ENCODE measurements at regions not wholly inside any gene's neighbourhood (a gene's known extent, or its start where the extent isn't known, plus 50 kb on each side); places are given as distances from the start of the nearest gene placed in this dataset.

DNA sequence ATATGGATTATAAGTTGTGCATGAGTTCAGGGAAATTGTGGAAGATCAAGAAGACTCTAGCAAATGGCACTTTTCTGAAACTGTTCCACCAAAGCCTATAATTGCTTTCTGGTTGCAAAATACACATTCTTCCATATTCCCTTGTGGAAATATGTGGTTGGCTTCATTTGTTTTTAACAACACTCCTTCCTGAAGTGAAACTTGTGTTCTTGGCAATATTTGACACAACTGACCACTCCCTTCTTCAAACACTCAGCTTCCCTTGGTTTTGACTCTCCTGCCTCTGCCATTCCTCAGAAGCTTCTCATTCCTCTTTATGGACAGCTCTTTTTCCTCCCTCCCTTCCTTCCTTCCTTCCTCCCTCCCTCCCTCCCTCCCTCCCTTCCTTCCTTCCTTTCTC lies 192.3 kb downstream of the PMAIP1 start:
- Histone ChIP-seq H3K4me1 (ENCODE audit: control insufficient read depth in 1 of 2, low read depth in 2 of 2) (no peaks in the 10 kb centered on the region), H3K4me3 (no peak overlapping the region), H3K27me3 (replicated peaks; ENCODE audit: insufficient read depth) (no peaks in the 10 kb centered on the region), H3K36me3 (no peaks in the 10 kb centered on the region), H3K27ac (no peak overlapping the region), H3K9me3 (no peaks in the 10 kb centered on the region)
- TF ChIP-seq, protein P1, sequence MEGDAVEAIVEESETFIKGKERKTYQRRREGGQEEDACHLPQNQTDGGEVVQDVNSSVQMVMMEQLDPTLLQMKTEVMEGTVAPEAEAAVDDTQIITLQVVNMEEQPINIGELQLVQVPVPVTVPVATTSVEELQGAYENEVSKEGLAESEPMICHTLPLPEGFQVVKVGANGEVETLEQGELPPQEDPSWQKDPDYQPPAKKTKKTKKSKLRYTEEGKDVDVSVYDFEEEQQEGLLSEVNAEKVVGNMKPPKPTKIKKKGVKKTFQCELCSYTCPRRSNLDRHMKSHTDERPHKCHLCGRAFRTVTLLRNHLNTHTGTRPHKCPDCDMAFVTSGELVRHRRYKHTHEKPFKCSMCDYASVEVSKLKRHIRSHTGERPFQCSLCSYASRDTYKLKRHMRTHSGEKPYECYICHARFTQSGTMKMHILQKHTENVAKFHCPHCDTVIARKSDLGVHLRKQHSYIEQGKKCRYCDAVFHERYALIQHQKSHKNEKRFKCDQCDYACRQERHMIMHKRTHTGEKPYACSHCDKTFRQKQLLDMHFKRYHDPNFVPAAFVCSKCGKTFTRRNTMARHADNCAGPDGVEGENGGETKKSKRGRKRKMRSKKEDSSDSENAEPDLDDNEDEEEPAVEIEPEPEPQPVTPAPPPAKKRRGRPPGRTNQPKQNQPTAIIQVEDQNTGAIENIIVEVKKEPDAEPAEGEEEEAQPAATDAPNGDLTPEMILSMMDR (IDR thresholded peaks at IDR 0.05) = no peak
- DNase-seq (ENCODE audit: low spot score) (no peak), ATAC-seq (ENCODE audit: insufficient number of reproducible peaks, low FRiP score, low read depth) (no peak)

DNA sequence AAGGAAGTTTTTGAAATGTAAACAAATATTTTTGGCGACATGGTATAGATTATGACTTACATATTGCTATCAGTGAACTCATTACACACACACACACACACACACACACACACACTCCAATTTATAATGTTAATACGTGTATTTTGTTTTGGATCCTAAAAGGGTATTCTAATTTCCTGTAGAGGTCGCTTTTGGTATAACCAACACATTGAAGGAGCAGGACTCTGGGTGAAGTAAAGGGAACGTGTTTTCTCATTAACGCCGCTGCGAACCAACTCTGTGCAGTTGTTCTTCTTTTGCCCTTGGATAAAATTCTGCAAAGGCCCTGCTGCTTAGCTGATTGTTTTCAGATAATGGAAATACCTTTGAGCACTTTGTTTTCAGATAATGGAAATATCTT lies 190.4 kb downstream of the PMAIP1 start:
- Histone ChIP-seq H3K4me1 (ENCODE audit: control insufficient read depth in 1 of 2, low read depth in 2 of 2) (no peaks in the 10 kb centered on the region), H3K27ac (no peak overlapping the region), H3K27me3 (replicated peaks; ENCODE audit: insufficient read depth) (no peaks in the 10 kb centered on the region), H3K36me3 (no peaks in the 10 kb centered on the region), H3K4me3 (no peak overlapping the region), H3K9me3 (no peaks in the 10 kb centered on the region)
- TF ChIP-seq, protein P1 (IDR thresholded peaks at IDR 0.05) = no peak
- DNase-seq (ENCODE audit: low spot score) (no peak), ATAC-seq (ENCODE audit: insufficient number of reproducible peaks, low FRiP score, low read depth) (no peak)

DNA sequence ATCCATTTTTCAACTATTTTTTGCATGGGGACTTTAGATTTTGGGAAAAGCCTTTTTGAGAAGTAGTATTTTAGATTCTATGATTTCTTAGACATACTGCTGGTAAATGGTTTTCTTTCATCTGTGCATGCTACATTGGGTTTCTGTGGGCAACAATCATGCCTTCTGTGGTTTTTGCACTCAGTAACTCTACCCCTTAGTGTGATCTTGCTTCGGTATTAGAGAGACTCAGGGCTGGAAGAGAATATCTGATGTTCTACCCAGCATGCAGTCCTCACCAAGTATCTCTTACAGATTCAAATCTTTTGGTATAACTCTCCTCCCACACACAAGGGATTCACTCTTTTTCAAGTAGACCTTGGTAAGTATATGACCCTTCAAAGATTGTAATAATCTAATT lies 183.0 kb downstream of the PMAIP1 start:
- ATAC-seq (ENCODE audit: insufficient number of reproducible peaks, low FRiP score, low read depth) = no peak
- no peak overlapping the region for H3K27ac ChIP-seq
- no peaks in the 10 kb centered on the region for H3K27me3 ChIP-seq (replicated peaks; ENCODE audit: insufficient read depth)
- no peaks in the 10 kb centered on the region for H3K9me3 ChIP-seq
- H3K36me3 ChIP-seq = no peaks in the 10 kb centered on the region
- H3K4me3 ChIP-seq = no peak overlapping the region
- no peaks in the 10 kb centered on the region for H3K4me1 ChIP-seq (ENCODE audit: control insufficient read depth in 1 of 2, low read depth in 2 of 2)
- TF ChIP-seq, protein P1 (IDR thresholded peaks at IDR 0.05) = no peak
- no peak for DNase-seq (ENCODE audit: low spot score)

DNA sequence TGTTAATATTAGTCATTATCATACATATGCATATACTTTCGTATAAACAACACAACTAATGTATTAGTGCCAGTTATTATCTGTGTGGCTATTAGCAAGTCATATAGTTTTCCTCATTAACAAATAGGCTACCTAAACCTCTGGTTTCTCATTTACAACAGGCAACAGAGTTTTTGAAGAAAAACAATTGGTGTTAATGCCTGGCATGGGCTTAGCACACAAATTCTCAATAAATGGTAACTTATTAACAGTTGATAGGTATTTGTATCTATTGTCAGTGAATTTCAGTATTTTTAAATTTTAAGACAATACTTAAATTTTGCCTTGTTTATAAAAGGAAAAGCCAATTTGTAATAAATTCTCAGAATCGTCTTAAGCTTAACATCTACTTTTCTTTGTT lies 182.5 kb downstream of the PMAIP1 start:
- no peak for ATAC-seq (ENCODE audit: insufficient number of reproducible peaks, low FRiP score, low read depth)
- Histone ChIP-seq H3K4me1 (ENCODE audit: control insufficient read depth in 1 of 2, low read depth in 2 of 2) (no peaks in the 10 kb centered on the region), H3K27me3 (replicated peaks; ENCODE audit: insufficient read depth) (no peaks in the 10 kb centered on the region), H3K4me3 (no peak overlapping the region), H3K9me3 (no peaks in the 10 kb centered on the region), H3K27ac (no peak overlapping the region), H3K36me3 (no peaks in the 10 kb centered on the region)
- TF ChIP-seq, protein P1 (IDR thresholded peaks at IDR 0.05) = no peak
- DNase-seq (ENCODE audit: low spot score) = no peak

DNA sequence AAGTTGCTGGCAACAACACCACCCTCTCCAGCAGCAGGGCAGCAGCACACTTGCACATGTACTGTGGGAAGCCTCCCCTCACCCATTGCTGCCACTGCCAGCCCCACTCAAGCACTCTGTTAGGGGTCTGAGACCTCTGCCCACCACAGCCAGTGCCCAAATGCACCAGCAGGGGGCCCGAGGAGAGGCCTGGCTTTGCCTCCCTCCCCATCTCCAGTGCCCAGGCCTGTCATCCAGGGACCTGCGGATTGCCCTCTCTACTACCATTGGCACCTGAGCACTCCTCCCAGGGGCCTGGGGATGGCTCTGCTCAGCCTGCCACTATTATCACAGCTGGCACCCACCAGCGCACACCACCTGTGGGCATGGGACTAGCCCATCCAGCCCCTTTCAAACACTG lies 175.7 kb downstream of the PMAIP1 start:
- Histone ChIP-seq H3K9me3 (no peaks in the 10 kb centered on the region), H3K4me1 (ENCODE audit: control insufficient read depth in 1 of 2, low read depth in 2 of 2) (no peaks in the 10 kb centered on the region), H3K27me3 (replicated peaks; ENCODE audit: insufficient read depth) (no peaks in the 10 kb centered on the region), H3K27ac (no peak overlapping the region), H3K4me3 (no peak overlapping the region), H3K36me3 (no peaks in the 10 kb centered on the region)
- ATAC-seq (ENCODE audit: insufficient number of reproducible peaks, low FRiP score, low read depth) (no peak), DNase-seq (ENCODE audit: low spot score) (no peak)
- TF ChIP-seq, protein P1 (IDR thresholded peaks at IDR 0.05) = no peak
